NT2/D1 (cell line): ENCODE measurements at regions not wholly inside any gene's neighbourhood (a gene's known extent, or its start where the extent isn't known, plus 50 kb on each side); places are given as distances from the start of the nearest gene placed in this dataset.

Experiments
- SUZ12 ChIP-seq: IDR thresholded peaks from 2 replicates; pipeline ENCODE4 v1.6.1; 2011; ENCODE audit not compliant: insufficient read length, insufficient read depth; ENCODE audit errors: extremely low read depth
- ZNF274 ChIP-seq: IDR thresholded peaks from 2 replicates; pipeline ENCODE4 v1.6.1; 2011; ENCODE audit warnings: mild to moderate bottlenecking, low read depth, low read length

DNA sequence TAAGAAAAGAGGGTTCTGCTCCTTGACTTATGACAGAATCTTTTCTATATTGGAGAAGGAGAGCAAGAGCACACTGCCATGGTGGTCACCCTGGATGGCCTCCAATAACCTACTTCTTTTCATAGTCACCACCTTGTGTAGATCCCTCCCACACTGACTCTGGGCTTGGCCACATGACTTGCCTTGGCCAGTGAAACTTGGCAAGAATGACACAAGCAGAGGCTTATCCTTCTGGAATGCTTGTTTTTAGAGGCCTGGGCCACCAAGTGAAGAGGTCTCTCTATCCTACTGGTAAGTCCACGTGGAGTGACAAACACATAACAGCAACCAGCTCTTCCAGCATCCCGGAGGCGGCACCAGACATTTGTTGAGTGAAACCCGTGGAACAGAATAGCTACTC, 349.4 kb upstream of the JARID2 start:
- no peak for TF ChIP-seq SUZ12
- TF ChIP-seq ZNF274 = no peak
